ENCODE measurements at regions not wholly inside any gene's neighbourhood (a gene's known extent, or its start where the extent isn't known, plus 50 kb on each side); places are given as distances from the start of the nearest gene placed in this dataset.
A peak's percentile ranks its signal among the peaks of the same experiment; 100 is the strongest.

GRCh38 chr16:48911700-48912099, 301.7 kb upstream of the N4BP1 start:
- ATAC-seq (ENCODE audit: insufficient read depth, low FRiP score), result no peak
- Histone ChIP-seq H3K4me3 (no peak overlapping the region), H3K27ac (ENCODE audit: low read depth in 1 of 2, low read length in 1 of 2) (no peak overlapping the region), H3K9me3 (ENCODE audit: control insufficient read depth in 4 of 4, insufficient read depth in 3 of 4, low read length in 3 of 4) (peaks cover 0 to 2% (median 0%) of the 10 kb centered on the region in 4 donors), H3K9ac (ENCODE audit: insufficient read depth in 1 of 2, low read length in 2 of 2) (no peak overlapping the region), H3K27me3 (ENCODE audit: control insufficient read depth in 3 of 3, insufficient read depth in 3 of 3, low read length in 2 of 3) (no peaks in the 10 kb centered on the region), H3K36me3 (ENCODE audit: control insufficient read depth in 4 of 4, insufficient read depth in 4 of 4, low read length in 4 of 4) (no peaks in the 10 kb centered on the region), H3K4me1 (ENCODE audit: control insufficient read depth in 5 of 5, insufficient read depth in 5 of 5, low read length in 5 of 5) (no peaks in the 10 kb centered on the region)
- WGBS, 2 donors, result 40 to 49% methylated on average over 5 of the region's 5 CpGs
- TF ChIP-seq CTCF (IDR thresholded peaks at IDR 0.05; ENCODE audit: control extremely low read depth, extremely low read depth), result no peak
- peak in 1 of 3 donors; percentile 1 for DNase-seq

- H3K4me1 ChIP-seq (ENCODE audit: control insufficient read depth in 5 of 5, insufficient read depth in 5 of 5, low read length in 5 of 5), result no peaks in the 10 kb centered on the region
- H3K9ac ChIP-seq (ENCODE audit: insufficient read depth in 1 of 2, low read length in 2 of 2), result no peak overlapping the region
- no peak for TF ChIP-seq CTCF (IDR thresholded peaks at IDR 0.05; ENCODE audit: control extremely low read depth, extremely low read depth)
- H3K27me3 ChIP-seq (ENCODE audit: control insufficient read depth in 3 of 3, insufficient read depth in 3 of 3, low read length in 2 of 3), result no peaks in the 10 kb centered on the region
- H3K36me3 ChIP-seq (ENCODE audit: control insufficient read depth in 4 of 4, insufficient read depth in 4 of 4, low read length in 4 of 4), result no peaks in the 10 kb centered on the region
- ATAC-seq (ENCODE audit: insufficient read depth, low FRiP score) (no peak), DNase-seq (no peak)
- H3K4me3 ChIP-seq, result no peak overlapping the region
- peaks cover 0 to 2% (median 0%) of the 10 kb centered on the region in 4 donors for H3K9me3 ChIP-seq (ENCODE audit: control insufficient read depth in 4 of 4, insufficient read depth in 3 of 4, low read length in 3 of 4)
- 79 to 93% methylated on average over 3 of the region's 3 CpGs for WGBS, 2 donors
- no peak overlapping the region for H3K27ac ChIP-seq (ENCODE audit: low read depth in 1 of 2, low read length in 1 of 2)
Observed at GRCh38 chr16:48910214-48910613, 300.2 kb upstream of the N4BP1 start.

- 81 to 88% methylated on average over 5 of the region's 5 CpGs for WGBS, 2 donors
- Histone ChIP-seq H3K36me3 (ENCODE audit: control insufficient read depth in 4 of 4, insufficient read depth in 4 of 4, low read length in 4 of 4) (no peaks in the 10 kb centered on the region), H3K4me3 (no peak overlapping the region), H3K27me3 (ENCODE audit: control insufficient read depth in 3 of 3, insufficient read depth in 3 of 3, low read length in 2 of 3) (peaks cover 0 to 3% (median 0%) of the 10 kb centered on the region in 3 donors), H3K9ac (ENCODE audit: insufficient read depth in 1 of 2, low read length in 2 of 2) (no peak overlapping the region), H3K4me1 (ENCODE audit: control insufficient read depth in 5 of 5, insufficient read depth in 5 of 5, low read length in 5 of 5) (no peaks in the 10 kb centered on the region), H3K27ac (ENCODE audit: low read depth in 1 of 2, low read length in 1 of 2) (no peak overlapping the region), H3K9me3 (ENCODE audit: control insufficient read depth in 4 of 4, insufficient read depth in 3 of 4, low read length in 3 of 4) (peaks cover 0 to 2% (median 0%) of the 10 kb centered on the region in 4 donors)
- no peak for DNase-seq
- ATAC-seq (ENCODE audit: insufficient read depth, low FRiP score), result no peak
- no peak for TF ChIP-seq CTCF (IDR thresholded peaks at IDR 0.05; ENCODE audit: control extremely low read depth, extremely low read depth)
Observed at GRCh38 chr16:48909231-48909630, 299.3 kb upstream of the N4BP1 start.
